ENCODE measurements at regions not wholly inside any gene's neighbourhood (a gene's known extent, or its start where the extent isn't known, plus 50 kb on each side); places are given as distances from the start of the nearest gene placed in this dataset.
"Not testable (repeated sequence)": the region's sequence is repeated elsewhere in the genome, so short reads cannot be mapped to it uniquely, and the experiment has no call there.

GRCh38 chr3:86561215-86561614, 429.7 kb downstream of the VGLL3 start:
- DNase-seq (ENCODE audit: low read depth in 2 of 2): no peak

DNA sequence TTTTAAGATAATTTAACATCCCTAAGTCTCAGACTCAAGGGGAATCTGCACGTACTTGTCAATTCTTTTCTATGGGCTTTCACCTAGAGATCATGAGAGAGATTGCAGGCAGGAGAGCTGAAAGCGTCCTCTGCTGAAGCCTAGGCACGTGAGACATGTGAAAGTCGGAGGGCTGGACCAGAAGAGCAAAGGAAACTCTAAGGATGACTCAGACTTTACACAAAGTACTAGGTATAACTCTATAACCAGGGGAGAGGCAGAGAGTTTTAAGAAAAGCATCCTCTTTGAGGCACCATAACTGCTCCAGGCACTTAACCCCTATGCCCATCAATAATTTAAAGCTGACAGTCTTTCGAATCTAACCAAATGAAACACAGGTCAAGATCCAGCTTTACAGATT, 436.6 kb downstream of the VGLL3 start:
- DNase-seq (ENCODE audit: low read depth in 2 of 2): no peak

DNA sequence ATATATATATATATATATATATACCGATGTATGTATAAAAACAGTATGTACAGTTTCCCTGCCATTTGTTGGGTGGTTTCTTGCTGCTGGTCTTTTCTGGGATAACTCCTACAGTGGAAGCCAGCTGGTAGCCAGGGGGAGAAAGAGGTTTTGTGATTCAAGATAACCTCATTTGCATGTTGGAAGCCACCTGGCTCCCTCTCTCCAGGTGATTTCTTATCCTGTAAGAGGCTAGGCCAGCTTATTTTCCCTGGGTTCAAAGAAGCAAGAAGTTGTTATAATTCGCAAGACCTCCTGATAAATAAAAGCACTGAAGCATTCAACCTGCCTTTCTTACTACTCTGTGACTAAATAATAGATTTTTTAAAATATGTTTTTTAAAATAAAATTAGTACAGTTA, 443.3 kb downstream of the VGLL3 start:
- no peak for DNase-seq (ENCODE audit: low read depth in 2 of 2)

DNA sequence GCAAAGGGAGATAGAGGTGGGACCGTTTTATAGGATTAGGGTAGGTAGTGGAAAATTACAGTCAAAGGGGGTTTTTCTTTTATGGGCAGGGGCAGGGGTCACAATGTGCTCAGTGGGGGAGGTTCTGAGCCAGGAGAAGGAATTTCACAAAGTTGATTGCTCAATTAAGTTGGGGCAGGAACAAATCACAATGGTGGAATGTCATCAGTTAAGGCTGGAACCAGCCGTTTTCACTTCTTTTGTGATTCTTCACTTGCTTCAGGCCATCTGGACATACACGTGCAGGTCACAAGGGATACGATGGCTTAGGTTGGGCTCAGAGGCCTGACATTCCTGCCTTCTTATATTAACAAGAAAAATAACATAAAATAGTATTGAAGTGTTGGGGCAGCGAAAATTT, 453.8 kb downstream of the VGLL3 start:
- DNase-seq (ENCODE audit: low read depth in 2 of 2): no peak

GRCh38 chr3:86519819-86520218, 471.1 kb downstream of the VGLL3 start:
- no peak for DNase-seq (ENCODE audit: low read depth in 2 of 2)

DNA sequence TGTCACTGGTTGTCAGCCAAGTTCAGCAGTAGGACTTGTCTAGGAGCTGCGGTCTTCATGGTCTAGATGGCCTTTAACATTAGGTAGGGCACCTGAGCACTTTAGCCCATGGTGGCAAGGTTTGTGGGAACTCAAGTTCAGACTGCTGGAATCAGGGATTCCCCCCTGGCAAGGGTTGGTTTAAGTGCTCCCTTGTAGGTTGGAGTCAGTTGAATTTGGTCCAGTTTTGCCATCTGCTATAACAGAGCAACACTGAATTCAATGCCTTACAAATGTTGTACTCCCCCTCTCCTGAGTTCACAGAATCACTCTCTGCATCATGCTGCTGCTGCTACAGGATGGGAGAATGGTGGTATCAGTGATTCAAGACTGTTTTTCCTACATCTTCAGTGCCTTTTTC, 509.3 kb downstream of the VGLL3 start:
- DNase-seq (ENCODE audit: low read depth in 2 of 2): no peak

- DNase-seq (ENCODE audit: low read depth in 2 of 2): no peak
Observed at GRCh38 chr3:86481031-86481430, 509.9 kb downstream of the VGLL3 start.

- DNase-seq (ENCODE audit: low read depth in 2 of 2): no peak
Observed at GRCh38 chr3:86464180-86464579, 526.8 kb downstream of the VGLL3 start.

DNA sequence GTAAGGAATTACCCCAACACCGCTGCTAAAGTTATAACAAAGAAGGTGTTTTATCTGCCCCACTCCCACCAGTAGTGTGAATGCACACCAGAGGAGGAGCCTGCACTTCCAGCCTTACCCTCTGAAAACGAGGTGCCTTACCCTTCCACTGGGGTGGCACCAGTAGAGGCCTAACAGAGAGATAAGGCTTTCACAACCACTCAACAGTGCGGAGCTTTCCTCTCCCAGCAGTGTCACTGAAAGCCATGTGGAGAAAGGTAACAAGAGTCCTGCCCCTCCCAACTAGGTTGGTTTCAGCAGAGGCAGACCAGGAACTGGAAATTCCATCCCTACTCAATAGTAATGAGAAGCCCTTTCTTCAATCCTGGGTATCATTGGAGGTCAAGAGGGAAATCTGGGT, 539.2 kb downstream of the VGLL3 start:
- DNase-seq (ENCODE audit: low read depth in 2 of 2): no peak

DNA sequence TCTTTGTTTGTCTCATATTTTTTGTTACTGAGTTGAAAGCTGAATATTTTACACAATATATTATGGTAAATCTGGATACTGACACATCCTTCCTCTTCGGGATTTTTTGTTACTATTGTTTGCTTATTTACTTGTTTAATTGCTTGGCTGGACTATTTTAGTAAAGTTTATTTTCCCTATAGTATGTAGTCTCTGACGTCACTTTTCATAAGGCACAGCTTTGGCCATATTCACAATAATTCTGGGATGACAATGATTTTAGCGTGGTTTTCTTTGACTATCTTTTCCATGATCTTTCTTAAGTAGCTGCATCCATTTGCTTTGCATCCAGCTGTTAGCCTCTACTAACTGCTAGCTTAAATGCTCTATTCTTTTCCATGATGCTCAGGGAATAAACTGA, 552.4 kb downstream of the VGLL3 start:
- DNase-seq (ENCODE audit: low read depth in 2 of 2): no peak

- DNase-seq (ENCODE audit: low read depth in 2 of 2): no peak
Observed at GRCh38 chr3:86427343-86427742, 563.6 kb downstream of the VGLL3 start.

- DNase-seq (ENCODE audit: low read depth in 2 of 2): no peak
Observed at GRCh38 chr3:86420990-86421739, 569.8 kb downstream of the VGLL3 start.

GRCh38 chr3:86418861-86419260, 572.1 kb downstream of the VGLL3 start:
- DNase-seq (ENCODE audit: low read depth in 2 of 2): no peak

- DNase-seq (ENCODE audit: low read depth in 2 of 2): no peak
Observed at GRCh38 chr3:86416334-86416733, 574.6 kb downstream of the VGLL3 start.

DNA sequence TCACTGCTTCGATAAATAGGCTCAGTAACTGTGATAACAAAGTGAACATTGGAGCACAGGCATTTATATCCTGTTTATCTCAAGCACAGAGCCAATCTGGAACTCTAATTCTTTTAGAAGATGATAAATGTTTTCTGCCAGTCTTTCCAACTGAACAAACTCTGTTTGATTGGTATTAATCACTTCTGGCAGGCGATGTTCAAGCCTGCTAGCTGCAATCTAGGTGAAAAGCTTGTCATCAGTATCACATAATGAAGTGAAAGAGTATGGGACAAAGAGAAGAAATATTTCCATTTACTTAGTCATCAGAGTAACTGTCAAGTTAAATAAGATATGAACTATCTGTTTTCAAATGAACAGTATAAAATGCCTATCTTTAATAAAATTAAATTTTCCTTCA, 577.3 kb downstream of the VGLL3 start:
- DNase-seq (ENCODE audit: low read depth in 2 of 2): no peak

GRCh38 chr3:86410587-86410986, 580.4 kb downstream of the VGLL3 start:
- no peak for DNase-seq (ENCODE audit: low read depth in 2 of 2)

DNA sequence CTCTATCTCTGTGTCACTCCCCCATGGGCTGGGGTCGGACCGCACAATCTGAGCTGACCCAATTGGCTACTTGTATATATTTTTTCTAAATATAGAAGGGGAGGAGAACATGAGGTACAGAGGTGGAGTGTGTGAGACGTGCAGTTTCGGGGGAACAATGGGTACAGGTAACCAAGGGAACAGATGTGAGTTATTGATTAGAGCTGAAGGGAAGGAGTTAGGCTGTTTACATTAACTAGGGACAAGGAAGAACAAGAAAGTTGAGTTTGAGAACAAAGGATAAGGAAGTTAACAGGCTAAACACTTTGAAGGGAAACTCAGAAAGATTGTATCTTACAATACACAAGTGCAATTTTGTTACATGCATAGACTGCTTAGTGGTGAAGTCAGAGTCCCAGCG, 601.2 kb downstream of the VGLL3 start:
- DNase-seq (ENCODE audit: low read depth in 2 of 2): not testable (repeated sequence)

DNA sequence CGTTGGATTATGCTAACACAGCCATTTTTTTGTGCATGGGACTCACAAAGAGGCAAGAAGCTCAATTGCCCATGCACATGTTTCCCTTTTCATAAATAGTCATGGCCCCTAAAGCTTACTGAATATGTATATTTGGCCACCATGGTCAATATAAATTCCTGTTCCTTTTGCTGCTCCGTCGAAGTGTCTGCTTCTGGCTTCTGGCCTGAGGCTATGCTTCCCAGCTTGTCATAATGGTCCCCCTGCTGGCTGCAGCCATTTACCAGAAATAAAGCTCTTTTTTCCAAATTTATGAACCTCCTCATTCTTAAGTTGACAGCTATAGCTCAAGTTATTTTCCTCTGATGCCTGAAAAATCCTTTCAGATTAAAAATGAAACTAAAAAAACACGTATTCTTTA, 602.1 kb downstream of the VGLL3 start:
- DNase-seq (ENCODE audit: low read depth in 2 of 2): no peak

DNA sequence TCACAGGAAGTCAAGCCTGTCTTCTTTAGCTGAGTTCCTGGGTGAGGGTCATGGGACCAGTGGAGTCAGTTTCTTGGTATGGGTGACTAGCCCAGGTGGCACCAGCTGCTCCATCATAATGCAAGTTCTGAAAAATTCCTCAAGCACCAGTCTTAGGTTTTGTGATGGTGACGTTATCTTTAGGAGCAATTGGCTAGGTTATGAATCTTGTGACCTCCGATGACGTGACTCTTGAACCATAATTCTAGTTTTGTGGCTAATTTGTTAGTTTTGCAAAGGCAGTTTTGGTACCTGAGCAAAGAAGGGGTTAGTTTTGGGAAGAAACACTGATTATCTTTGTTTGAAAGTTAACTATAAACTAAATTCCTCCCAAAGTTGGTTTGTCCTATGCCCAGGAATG, 608.4 kb downstream of the VGLL3 start:
- DNase-seq (ENCODE audit: low read depth in 2 of 2): no peak

DNA sequence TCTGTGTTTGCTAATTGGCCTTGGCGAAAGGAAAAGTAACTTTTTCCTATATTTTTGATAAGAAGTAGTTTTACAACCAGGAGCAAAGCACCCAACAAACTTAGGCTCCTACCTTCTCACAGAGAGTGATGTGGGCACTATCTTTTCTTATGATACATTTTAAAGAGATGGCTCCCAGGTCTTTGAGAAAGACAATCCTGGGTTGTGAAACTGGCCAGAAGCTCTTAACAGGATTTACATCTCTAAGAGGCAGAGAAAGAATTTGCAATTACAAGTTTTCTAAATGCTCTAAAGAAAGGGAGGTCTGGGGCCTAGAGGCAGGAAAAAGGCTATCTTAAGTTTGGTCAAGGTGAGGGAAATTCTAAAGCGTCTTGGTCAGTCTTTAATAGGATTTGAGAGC, 609.7 kb downstream of the VGLL3 start:
- no peak for DNase-seq (ENCODE audit: low read depth in 2 of 2)

DNA sequence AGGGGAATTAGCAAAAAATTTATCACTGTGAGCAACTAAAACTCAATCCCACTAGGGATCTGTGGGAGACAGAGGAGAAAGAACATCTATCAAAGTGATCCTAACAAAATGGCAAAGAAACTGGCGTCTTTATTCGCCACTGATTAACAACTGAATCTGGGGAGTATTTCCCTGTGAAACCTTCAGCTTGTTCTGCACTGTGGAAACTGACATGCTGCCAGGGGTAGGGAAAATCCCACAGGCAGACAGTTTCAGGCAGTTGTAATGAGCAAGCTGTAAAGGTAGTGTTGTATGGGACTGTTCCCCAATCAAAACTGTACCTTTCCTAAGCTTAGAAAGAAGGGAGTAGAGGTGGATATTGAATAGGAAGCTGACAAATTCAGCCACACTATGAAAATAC, 611.7 kb downstream of the VGLL3 start:
- DNase-seq (ENCODE audit: low read depth in 2 of 2): no peak

DNA sequence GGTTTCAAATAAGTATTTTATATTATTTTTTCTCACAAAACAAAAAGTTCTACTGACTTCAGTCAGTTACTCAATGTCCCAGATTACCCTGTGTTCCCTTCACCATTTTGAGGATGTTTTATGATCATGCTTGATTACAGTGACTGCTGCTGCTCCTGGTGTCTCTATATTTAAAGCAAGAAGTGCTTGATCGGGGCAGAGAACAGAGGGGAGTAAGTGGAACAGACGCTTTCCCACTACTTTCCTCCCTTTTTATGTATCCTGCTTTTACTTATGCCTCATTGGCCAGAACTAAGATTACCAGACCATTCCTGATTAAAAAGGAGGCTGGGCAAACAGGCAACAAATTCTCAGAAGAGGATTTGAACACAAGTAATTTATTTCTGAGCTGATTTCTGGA, 612.1 kb downstream of the VGLL3 start:
- no peak for DNase-seq (ENCODE audit: low read depth in 2 of 2)

DNA sequence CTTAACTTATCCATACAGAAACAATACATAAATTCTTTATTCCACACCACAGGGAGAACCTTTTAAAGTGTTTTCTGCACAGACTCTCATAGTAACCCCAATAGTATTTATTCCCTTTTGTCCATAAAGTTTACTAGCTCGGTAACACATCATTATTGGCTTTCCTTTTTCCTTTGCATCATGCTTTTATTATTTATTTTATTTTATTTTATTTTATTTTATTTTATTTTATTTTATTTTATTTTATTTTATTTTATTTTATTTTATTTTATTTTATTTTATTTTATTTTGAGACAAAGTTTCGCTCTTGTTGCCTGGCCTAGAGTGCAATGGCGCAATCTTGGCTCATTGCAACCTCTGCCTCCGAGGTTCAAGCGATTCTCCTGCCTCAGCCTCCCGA, 655.4 kb downstream of the VGLL3 start:
- DNase-seq (ENCODE audit: low read depth in 2 of 2): not testable (repeated sequence)

GRCh38 chr3:86333636-86334035, 657.3 kb downstream of the VGLL3 start:
- no peak for DNase-seq (ENCODE audit: low read depth in 2 of 2)
